GM18511 (cell line): ENCODE measurements at regions not wholly inside any gene's neighbourhood (a gene's known extent, or its start where the extent isn't known, plus 50 kb on each side); places are given as distances from the start of the nearest gene placed in this dataset.
A peak's percentile ranks its signal among the peaks of the same experiment; 100 is the strongest.

ENCODE experiments used
- ATAC-seq: cut with Tn5 transposase; IDR thresholded peaks from one replicate; pipeline ENCODE4 v1.9.1; 2021; ENCODE audit warnings: mild to moderate bottlenecking, moderate library complexity; ENCODE audit not compliant: unreplicated experiment

GRCh38 chr11:59302991-59303390 lies 55.7 kb upstream of the OR5AN1 start:
- no peak for ATAC-seq

- no peak for ATAC-seq
Observed at GRCh38 chr11:59295435-59295834, 63.3 kb upstream of the OR5AN1 start.

- no peak for ATAC-seq
Observed at GRCh38 chr11:59292611-59293010, 66.1 kb upstream of the OR5AN1 start.

- ATAC-seq, result no peak
Observed at GRCh38 chr11:59291228-59291627, 67.5 kb upstream of the OR5AN1 start.

- no peak for ATAC-seq
Observed at GRCh38 chr11:59289356-59290181, 69.1 kb upstream of the OR5AN1 start.

GRCh38 chr11:59285716-59286260 lies 72.9 kb upstream of the OR5AN1 start:
- no peak for ATAC-seq

- peak; percentile 2 for ATAC-seq
Observed at GRCh38 chr11:59284773-59285129, 72.0 kb upstream of the MPEG1 start.

GRCh38 chr11:59283825-59284772 lies 71.4 kb upstream of the MPEG1 start:
- ATAC-seq, result peak; percentile 81

- ATAC-seq, result peak; percentile 5
Observed at GRCh38 chr11:59283311-59283710, 70.6 kb upstream of the MPEG1 start.

- ATAC-seq, result no peak
Observed at GRCh38 chr11:59281177-59281576, 68.5 kb upstream of the MPEG1 start.

- peak; percentile 92 for ATAC-seq
Observed at GRCh38 chr11:59273373-59273841, 60.7 kb upstream of the MPEG1 start.

- peak; percentile 26 for ATAC-seq
Observed at GRCh38 chr11:59272771-59273372, 60.1 kb upstream of the MPEG1 start.

GRCh38 chr11:59271811-59272327 lies 59.1 kb upstream of the MPEG1 start:
- no peak for ATAC-seq

GRCh38 chr11:59271247-59271755 lies 58.6 kb upstream of the MPEG1 start:
- no peak for ATAC-seq

GRCh38 chr11:59267736-59268475 lies 55.2 kb upstream of the MPEG1 start:
- ATAC-seq, result peak; percentile 17

GRCh38 chr11:59267196-59267595 lies 54.5 kb upstream of the MPEG1 start:
- peak; percentile 82 for ATAC-seq

- ATAC-seq, result no peak
Observed at GRCh38 chr11:59266491-59266890, 53.8 kb upstream of the MPEG1 start.

- ATAC-seq, result no peak
Observed at GRCh38 chr11:59265735-59266134, 53.0 kb upstream of the MPEG1 start.

GRCh38 chr11:59264736-59265135 lies 52.0 kb upstream of the MPEG1 start:
- no peak for ATAC-seq
